ENCODE measurements at regions not wholly inside any gene's neighbourhood (a gene's known extent, or its start where the extent isn't known, plus 50 kb on each side); places are given as distances from the start of the nearest gene placed in this dataset.
"Not testable (repeated sequence)": the region's sequence is repeated elsewhere in the genome, so short reads cannot be mapped to it uniquely, and the experiment has no call there.

DNA sequence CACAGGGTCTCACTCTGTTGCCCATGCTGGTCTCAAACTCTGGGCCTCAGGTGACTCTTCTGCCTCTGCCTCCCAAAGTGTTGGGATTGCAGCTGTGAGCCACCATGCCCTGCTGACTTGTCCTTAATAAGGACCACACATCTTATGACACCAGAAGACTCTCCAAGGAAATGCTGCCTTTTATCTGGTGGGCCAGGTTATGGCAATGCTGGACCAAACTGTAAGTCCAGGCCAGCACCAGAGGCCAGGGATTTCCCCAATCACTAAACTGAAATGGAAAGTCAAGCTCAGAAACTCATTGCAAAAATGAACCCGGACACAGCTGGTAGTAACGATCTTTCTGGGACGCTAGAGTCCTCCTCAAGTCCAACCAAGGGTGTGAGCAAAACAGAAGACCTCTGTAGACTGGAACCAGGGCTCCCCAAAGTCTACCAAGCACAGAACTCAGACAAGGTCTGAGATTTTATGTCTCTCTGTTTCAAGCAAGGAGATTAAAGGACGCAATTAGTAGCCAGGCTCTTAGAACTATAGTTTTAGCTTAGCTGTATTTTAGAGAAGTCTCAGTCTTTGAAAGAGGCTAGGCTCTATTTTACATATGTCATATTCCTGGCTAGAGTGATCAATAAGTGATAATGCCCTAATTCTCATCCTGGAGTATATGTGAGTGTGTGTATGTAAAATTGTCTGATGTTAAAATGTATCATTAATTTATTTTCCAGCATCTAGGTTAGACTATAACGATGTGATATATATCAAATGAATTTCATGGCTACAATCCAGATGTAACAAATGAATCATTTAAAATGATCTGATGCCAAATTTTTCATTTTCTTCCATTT is 74.0 kb upstream of the ITGB1 start:
- no peaks in the 10 kb centered on the region for H3K4me1 ChIP-seq (ENCODE audit: control insufficient read depth, low read depth, low read length)
- H2BK15ac ChIP-seq (replicated peaks; ENCODE audit: low read depth) = no peak overlapping the region

DNA sequence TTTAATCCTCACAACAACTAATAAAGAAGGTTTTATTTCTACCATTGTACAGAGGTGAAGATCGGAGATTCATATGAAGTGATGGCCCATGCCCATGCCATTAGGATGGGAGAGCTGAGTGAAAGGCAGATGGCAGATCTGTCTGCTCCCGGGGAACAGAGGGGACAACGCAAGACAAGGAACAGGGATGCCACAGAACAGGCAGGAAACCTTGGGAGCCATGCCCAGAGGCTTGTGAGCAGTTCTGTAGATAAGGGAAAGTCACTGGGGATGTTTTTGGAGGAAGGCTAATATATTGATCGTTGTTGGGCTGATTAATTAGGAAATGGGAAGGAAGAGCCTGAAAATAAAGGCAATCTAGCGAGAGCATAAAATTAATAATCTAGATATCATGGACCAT is 73.1 kb upstream of the ITGB1 start:
- Histone ChIP-seq H3K36me3 (ENCODE audit: control insufficient read depth, insufficient read depth, low read length) (no peaks in the 10 kb centered on the region), H2BK5ac (ENCODE audit: low read length) (no peak overlapping the region), H4K5ac (ENCODE audit: low read length) (no peak overlapping the region), H2BK15ac (replicated peaks; ENCODE audit: low read depth) (no peak overlapping the region), H3K27me3 (ENCODE audit: insufficient read depth, low read length, poor library complexity) (no peaks in the 10 kb centered on the region), H3K79me2 (ENCODE audit: control insufficient read depth, insufficient read depth, low read length) (no peaks in the 10 kb centered on the region), H2BK120ac (ENCODE audit: low read depth, low read length) (no peak overlapping the region), H3K79me1 (ENCODE audit: low read length) (no peaks in the 10 kb centered on the region), H3K27ac (ENCODE audit: low read depth, low read length) (no peak overlapping the region), H3K9ac (ENCODE audit: low read length) (no peak overlapping the region), H3K18ac (ENCODE audit: low read length) (no peak overlapping the region), H2AK5ac (ENCODE audit: low read length) (no peak overlapping the region), H3K23ac (ENCODE audit: low read length) (no peak overlapping the region), H3K56ac (ENCODE audit: low read length) (no peak overlapping the region), H3K4ac (ENCODE audit: low read depth, low read length) (no peak overlapping the region), H3K4me2 (ENCODE audit: low read length) (no peak overlapping the region), H4K8ac (ENCODE audit: low read depth, low read length) (no peak overlapping the region), H3K4me3 (ENCODE audit: low read length) (no peak overlapping the region), H3K4me1 (ENCODE audit: control insufficient read depth, low read depth, low read length) (no peaks in the 10 kb centered on the region)
- DNase-seq = no peak
- no CpG with 5 or more reads among the region's 5 CpGs for WGBS (ENCODE audit: extremely low coverage, insufficient coverage, low lambda C conversion rate)

More for the DNA sequence above, 74.0 kb upstream of the ITGB1 start:
- H3K23ac ChIP-seq (ENCODE audit: low read length) = no peak overlapping the region
- H3K27me3 ChIP-seq (ENCODE audit: insufficient read depth, low read length, poor library complexity) = no peaks in the 10 kb centered on the region
- no peaks in the 10 kb centered on the region for H3K79me2 ChIP-seq (ENCODE audit: control insufficient read depth, insufficient read depth, low read length)
- no peak overlapping the region for H3K18ac ChIP-seq (ENCODE audit: low read length)
- no peak for DNase-seq
- no peaks in the 10 kb centered on the region for H3K36me3 ChIP-seq (ENCODE audit: control insufficient read depth, insufficient read depth, low read length)
- no peak overlapping the region for H3K9ac ChIP-seq (ENCODE audit: low read length)
- H3K4ac ChIP-seq (ENCODE audit: low read depth, low read length) = no peak overlapping the region
- H3K4me2 ChIP-seq (ENCODE audit: low read length) = no peak overlapping the region
- no peak overlapping the region for H3K56ac ChIP-seq (ENCODE audit: low read length)
- no peak overlapping the region for H2AK5ac ChIP-seq (ENCODE audit: low read length)
- H2BK120ac ChIP-seq (ENCODE audit: low read depth, low read length) = no peak overlapping the region
- H2BK5ac ChIP-seq (ENCODE audit: low read length) = no peak overlapping the region
- H3K4me3 ChIP-seq (ENCODE audit: low read length) = no peak overlapping the region
- no peak overlapping the region for H4K5ac ChIP-seq (ENCODE audit: low read length)
- H4K8ac ChIP-seq (ENCODE audit: low read depth, low read length) = no peak overlapping the region
- H3K27ac ChIP-seq (ENCODE audit: low read depth, low read length) = no peak overlapping the region
- WGBS (ENCODE audit: extremely low coverage, insufficient coverage, low lambda C conversion rate) = no CpG with 5 or more reads among the region's 5 CpGs
- no peaks in the 10 kb centered on the region for H3K79me1 ChIP-seq (ENCODE audit: low read length)

DNA sequence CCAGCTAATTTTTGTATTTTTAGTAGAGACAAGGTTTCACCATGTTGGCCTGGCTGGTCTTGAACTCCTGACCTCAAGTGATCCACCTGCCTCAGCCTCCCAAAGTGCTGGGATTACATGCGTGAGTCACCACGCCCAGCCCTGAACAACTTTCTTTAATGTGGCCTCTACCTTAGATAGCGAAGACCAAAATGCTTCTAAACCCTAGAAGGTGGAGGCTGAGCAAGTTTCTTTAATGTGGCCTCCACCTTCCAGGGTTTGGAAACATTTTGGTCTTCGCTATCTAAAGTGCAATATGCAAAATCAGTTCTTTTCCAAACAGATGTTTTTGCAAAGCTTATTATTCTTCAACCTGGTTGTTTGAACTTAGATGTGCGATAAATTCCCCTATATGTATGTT is 70.5 kb upstream of the ITGB1 start:
- H4K5ac ChIP-seq (ENCODE audit: low read length); H3K23ac ChIP-seq (ENCODE audit: low read length); DNase-seq; H3K79me2 ChIP-seq (ENCODE audit: control insufficient read depth, insufficient read depth, low read length); H3K27me3 ChIP-seq (ENCODE audit: insufficient read depth, low read length, poor library complexity); H2BK15ac ChIP-seq (replicated peaks; ENCODE audit: low read depth); H2AK5ac ChIP-seq (ENCODE audit: low read length); H3K4me1 ChIP-seq (ENCODE audit: control insufficient read depth, low read depth, low read length); H3K36me3 ChIP-seq (ENCODE audit: control insufficient read depth, insufficient read depth, low read length); H3K4me3 ChIP-seq (ENCODE audit: low read length); H4K8ac ChIP-seq (ENCODE audit: low read depth, low read length); H2BK120ac ChIP-seq (ENCODE audit: low read depth, low read length); H2BK5ac ChIP-seq (ENCODE audit: low read length); H3K18ac ChIP-seq (ENCODE audit: low read length); H3K4me2 ChIP-seq (ENCODE audit: low read length); H3K79me1 ChIP-seq (ENCODE audit: low read length); H3K4ac ChIP-seq (ENCODE audit: low read depth, low read length); H3K9ac ChIP-seq (ENCODE audit: low read length); H3K56ac ChIP-seq (ENCODE audit: low read length); H3K27ac ChIP-seq (ENCODE audit: low read depth, low read length): not testable (repeated sequence)
- no CpG with 5 or more reads among the region's 5 CpGs for WGBS (ENCODE audit: extremely low coverage, insufficient coverage, low lambda C conversion rate)

DNA sequence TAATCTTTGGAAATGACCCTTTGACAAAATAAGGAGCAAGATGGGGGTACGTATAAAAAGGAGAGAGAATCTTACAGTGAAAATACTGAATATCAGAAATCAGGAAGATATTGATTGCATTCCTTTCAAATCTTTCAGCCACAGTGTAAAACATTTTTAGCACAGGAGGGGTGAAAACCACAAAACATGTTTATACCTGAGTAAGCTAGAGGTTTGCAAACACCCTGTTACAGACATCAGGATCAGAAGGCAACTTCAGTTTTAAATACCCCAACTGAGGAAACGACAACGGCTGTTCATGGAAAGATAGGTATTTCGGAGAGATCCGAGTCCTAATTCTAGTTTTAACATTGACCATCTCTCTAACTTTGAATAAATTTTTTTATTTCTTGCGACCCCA is 69.1 kb upstream of the ITGB1 start:
- no peak overlapping the region for H3K56ac ChIP-seq (ENCODE audit: low read length)
- WGBS (ENCODE audit: extremely low coverage, insufficient coverage, low lambda C conversion rate) = no CpG with 5 or more reads among the region's 6 CpGs

DNA sequence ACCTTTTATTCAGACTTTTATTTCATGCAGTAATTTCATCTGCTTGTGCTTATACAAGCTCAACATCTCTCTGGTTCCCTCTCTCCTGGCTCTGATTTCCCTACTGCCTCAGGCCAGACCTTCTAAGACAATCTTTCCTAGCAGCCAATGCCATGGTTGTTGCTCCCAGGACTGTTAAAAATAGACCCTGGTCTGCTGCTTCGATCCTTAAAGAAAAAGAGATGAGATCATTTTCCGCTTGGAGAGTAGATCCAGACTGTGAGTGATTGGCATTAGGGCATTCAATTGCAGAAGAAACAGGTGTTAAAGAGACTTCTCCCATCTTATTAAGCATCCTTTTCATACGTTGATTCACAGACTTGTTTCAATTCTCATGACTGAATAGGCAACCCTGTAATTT is 68.4 kb upstream of the ITGB1 start:
- Histone ChIP-seq H3K23ac (ENCODE audit: low read length) (no peak overlapping the region), H4K8ac (ENCODE audit: low read depth, low read length) (no peak overlapping the region), H3K4me1 (ENCODE audit: control insufficient read depth, low read depth, low read length) (peaks cover 3% of the 10 kb centered on the region), H3K9ac (ENCODE audit: low read length) (no peak overlapping the region), H3K18ac (ENCODE audit: low read length) (no peak overlapping the region), H3K4me2 (ENCODE audit: low read length) (no peak overlapping the region), H3K36me3 (ENCODE audit: control insufficient read depth, insufficient read depth, low read length) (no peaks in the 10 kb centered on the region), H2BK5ac (ENCODE audit: low read length) (no peak overlapping the region), H3K79me2 (ENCODE audit: control insufficient read depth, insufficient read depth, low read length) (no peaks in the 10 kb centered on the region), H2BK120ac (ENCODE audit: low read depth, low read length) (no peak overlapping the region), H2BK15ac (replicated peaks; ENCODE audit: low read depth) (no peak overlapping the region), H3K79me1 (ENCODE audit: low read length) (no peaks in the 10 kb centered on the region), H4K5ac (ENCODE audit: low read length) (no peak overlapping the region), H2AK5ac (ENCODE audit: low read length) (no peak overlapping the region), H3K27me3 (ENCODE audit: insufficient read depth, low read length, poor library complexity) (no peaks in the 10 kb centered on the region), H3K4me3 (ENCODE audit: low read length) (no peak overlapping the region), H3K4ac (ENCODE audit: low read depth, low read length) (no peak overlapping the region), H3K27ac (ENCODE audit: low read depth, low read length) (no peak overlapping the region), H3K56ac (ENCODE audit: low read length) (no peak overlapping the region)
- WGBS (ENCODE audit: extremely low coverage, insufficient coverage, low lambda C conversion rate) = no CpG with 5 or more reads among the region's 3 CpGs
- DNase-seq = no peak

More for the DNA sequence above, 69.1 kb upstream of the ITGB1 start:
- H3K4me3 ChIP-seq (ENCODE audit: low read length) = no peak overlapping the region
- H4K8ac ChIP-seq (ENCODE audit: low read depth, low read length) = no peak overlapping the region
- no peak overlapping the region for H4K5ac ChIP-seq (ENCODE audit: low read length)
- H3K23ac ChIP-seq (ENCODE audit: low read length) = no peak overlapping the region
- H3K36me3 ChIP-seq (ENCODE audit: control insufficient read depth, insufficient read depth, low read length) = no peaks in the 10 kb centered on the region
- no peaks in the 10 kb centered on the region for H3K79me1 ChIP-seq (ENCODE audit: low read length)
- H2BK15ac ChIP-seq (replicated peaks; ENCODE audit: low read depth) = no peak overlapping the region
- H3K18ac ChIP-seq (ENCODE audit: low read length) = no peak overlapping the region
- no peak overlapping the region for H2AK5ac ChIP-seq (ENCODE audit: low read length)
- H3K27ac ChIP-seq (ENCODE audit: low read depth, low read length) = no peak overlapping the region
- no peak overlapping the region for H3K4me2 ChIP-seq (ENCODE audit: low read length)
- no peak overlapping the region for H2BK120ac ChIP-seq (ENCODE audit: low read depth, low read length)
- H3K9ac ChIP-seq (ENCODE audit: low read length) = no peak overlapping the region
- H2BK5ac ChIP-seq (ENCODE audit: low read length) = no peak overlapping the region
- no peak overlapping the region for H3K4ac ChIP-seq (ENCODE audit: low read depth, low read length)
- DNase-seq = no peak
- no peaks in the 10 kb centered on the region for H3K27me3 ChIP-seq (ENCODE audit: insufficient read depth, low read length, poor library complexity)
- no peaks in the 10 kb centered on the region for H3K79me2 ChIP-seq (ENCODE audit: control insufficient read depth, insufficient read depth, low read length)
- H3K4me1 ChIP-seq (ENCODE audit: control insufficient read depth, low read depth, low read length) = peaks cover 3% of the 10 kb centered on the region

DNA sequence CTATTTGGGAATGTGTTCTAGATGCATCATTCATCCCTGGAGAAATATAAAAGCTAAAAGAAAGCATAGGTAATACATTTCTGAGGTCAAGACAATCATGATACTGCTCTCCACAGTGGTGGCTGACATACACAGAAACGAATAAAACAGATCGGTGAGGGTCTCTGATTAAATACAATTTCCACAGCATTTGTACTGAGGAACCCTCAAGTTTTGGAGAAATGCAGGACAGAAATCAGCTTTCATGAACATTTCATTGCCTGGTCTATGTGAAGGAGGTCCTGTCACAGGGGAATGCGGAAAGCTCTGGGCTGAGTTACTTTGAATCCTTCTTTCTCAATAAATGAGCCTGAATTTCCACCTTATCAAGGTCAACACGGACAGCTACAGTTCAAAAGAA is 67.9 kb upstream of the ITGB1 start:
- no peak overlapping the region for H2BK120ac ChIP-seq (ENCODE audit: low read depth, low read length)
- no peak overlapping the region for H3K4me3 ChIP-seq (ENCODE audit: low read length)
- no peak overlapping the region for H3K27ac ChIP-seq (ENCODE audit: low read depth, low read length)
- H3K79me2 ChIP-seq (ENCODE audit: control insufficient read depth, insufficient read depth, low read length) = no peaks in the 10 kb centered on the region
- H3K18ac ChIP-seq (ENCODE audit: low read length) = no peak overlapping the region
- H3K4ac ChIP-seq (ENCODE audit: low read depth, low read length) = no peak overlapping the region
- no peaks in the 10 kb centered on the region for H3K79me1 ChIP-seq (ENCODE audit: low read length)
- no peak overlapping the region for H3K23ac ChIP-seq (ENCODE audit: low read length)
- WGBS (ENCODE audit: extremely low coverage, insufficient coverage, low lambda C conversion rate) = no CpG with 5 or more reads among the region's 4 CpGs
- no peak overlapping the region for H3K56ac ChIP-seq (ENCODE audit: low read length)
- H3K4me2 ChIP-seq (ENCODE audit: low read length) = no peak overlapping the region
- H3K9ac ChIP-seq (ENCODE audit: low read length) = no peak overlapping the region
- no peaks in the 10 kb centered on the region for H3K27me3 ChIP-seq (ENCODE audit: insufficient read depth, low read length, poor library complexity)
- no peaks in the 10 kb centered on the region for H3K36me3 ChIP-seq (ENCODE audit: control insufficient read depth, insufficient read depth, low read length)
- H4K5ac ChIP-seq (ENCODE audit: low read length) = no peak overlapping the region
- no peak overlapping the region for H4K8ac ChIP-seq (ENCODE audit: low read depth, low read length)
- no peak overlapping the region for H2AK5ac ChIP-seq (ENCODE audit: low read length)
- H3K4me1 ChIP-seq (ENCODE audit: control insufficient read depth, low read depth, low read length) = peaks cover 3% of the 10 kb centered on the region
- no peak for DNase-seq
- H2BK5ac ChIP-seq (ENCODE audit: low read length) = no peak overlapping the region
- H2BK15ac ChIP-seq (replicated peaks; ENCODE audit: low read depth) = no peak overlapping the region
